ENCODE measurements at regions not wholly inside any gene's neighbourhood (a gene's known extent, or its start where the extent isn't known, plus 50 kb on each side); places are given as distances from the start of the nearest gene placed in this dataset.

DNA sequence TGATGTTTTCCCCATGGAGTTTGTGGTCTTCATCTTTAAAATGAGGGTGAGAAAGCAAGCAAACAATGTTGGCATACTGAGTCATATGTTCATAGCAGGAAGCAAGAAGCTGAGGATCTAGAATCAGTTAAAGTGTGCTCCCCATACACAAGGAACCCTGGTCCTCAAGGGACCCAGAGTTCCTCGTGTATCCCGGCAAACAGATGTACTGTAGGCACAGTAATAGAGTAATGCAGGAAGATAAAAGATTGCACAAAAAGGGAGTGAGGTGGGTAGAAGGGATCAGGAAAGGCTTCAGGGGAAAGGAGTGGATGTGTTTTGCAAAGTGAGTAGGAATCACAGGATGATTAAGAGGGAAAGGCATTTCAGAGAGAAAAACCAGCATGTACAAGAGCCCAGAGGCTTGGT lies 412.3 kb upstream of the CDH11 start:
- TF ChIP-seq, protein P1, sequence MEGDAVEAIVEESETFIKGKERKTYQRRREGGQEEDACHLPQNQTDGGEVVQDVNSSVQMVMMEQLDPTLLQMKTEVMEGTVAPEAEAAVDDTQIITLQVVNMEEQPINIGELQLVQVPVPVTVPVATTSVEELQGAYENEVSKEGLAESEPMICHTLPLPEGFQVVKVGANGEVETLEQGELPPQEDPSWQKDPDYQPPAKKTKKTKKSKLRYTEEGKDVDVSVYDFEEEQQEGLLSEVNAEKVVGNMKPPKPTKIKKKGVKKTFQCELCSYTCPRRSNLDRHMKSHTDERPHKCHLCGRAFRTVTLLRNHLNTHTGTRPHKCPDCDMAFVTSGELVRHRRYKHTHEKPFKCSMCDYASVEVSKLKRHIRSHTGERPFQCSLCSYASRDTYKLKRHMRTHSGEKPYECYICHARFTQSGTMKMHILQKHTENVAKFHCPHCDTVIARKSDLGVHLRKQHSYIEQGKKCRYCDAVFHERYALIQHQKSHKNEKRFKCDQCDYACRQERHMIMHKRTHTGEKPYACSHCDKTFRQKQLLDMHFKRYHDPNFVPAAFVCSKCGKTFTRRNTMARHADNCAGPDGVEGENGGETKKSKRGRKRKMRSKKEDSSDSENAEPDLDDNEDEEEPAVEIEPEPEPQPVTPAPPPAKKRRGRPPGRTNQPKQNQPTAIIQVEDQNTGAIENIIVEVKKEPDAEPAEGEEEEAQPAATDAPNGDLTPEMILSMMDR (IDR thresholded peaks at IDR 0.05) = no peak
- TF ChIP-seq POLR2AphosphoS5 (IDR thresholded peaks at IDR 0.05) = no peak
